ENCODE measurements at regions not wholly inside any gene's neighbourhood (a gene's known extent, or its start where the extent isn't known, plus 50 kb on each side); places are given as distances from the start of the nearest gene placed in this dataset.

DNA sequence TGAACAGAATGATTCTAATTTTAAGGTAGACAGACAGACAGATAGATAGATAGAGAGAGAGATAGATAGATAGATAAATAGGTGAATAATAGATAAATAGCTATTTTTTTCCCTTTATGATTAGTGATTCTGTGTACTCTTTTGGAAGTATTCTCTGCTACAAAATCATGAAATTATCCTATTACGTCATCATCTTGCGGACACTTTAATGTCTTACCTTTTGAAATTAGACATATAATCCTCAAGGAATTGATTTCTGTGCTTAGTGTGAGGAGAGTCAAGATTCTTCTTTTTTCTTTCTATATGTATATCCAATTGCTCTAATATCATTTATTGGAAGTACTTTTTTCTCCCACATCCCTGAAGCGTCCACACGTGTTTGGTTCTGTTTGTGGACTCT lies 215.2 kb downstream of the SCG2 start:
- Histone ChIP-seq H4K20me1 (ENCODE audit: control insufficient read depth, insufficient read depth, insufficient read length) (no peaks in the 10 kb centered on the region), H3K18ac (ENCODE audit: insufficient read length, low read depth, low read length) (no peak overlapping the region), H2BK120ac (ENCODE audit: low read depth, low read length, poor library complexity, severe bottlenecking) (no peak overlapping the region), H2BK5ac (ENCODE audit: insufficient read length, low read length) (no peak overlapping the region), H2BK12ac (ENCODE audit: insufficient read length, low read depth, low read length) (no peak overlapping the region), H3K9ac (ENCODE audit: extremely low read depth, insufficient read length, low read length) (no peak overlapping the region), H3T11ph (ENCODE audit: low read length) (no peak overlapping the region), H3K79me2 (ENCODE audit: insufficient read depth, low read length) (no peaks in the 10 kb centered on the region), H4K8ac (replicated peaks; ENCODE audit: insufficient read length, low read depth, low read length) (no peak overlapping the region), H2BK15ac (ENCODE audit: low read depth, low read length) (no peak overlapping the region), H3K4ac (ENCODE audit: low read depth, low read length) (no peak overlapping the region), H3K14ac (ENCODE audit: insufficient read depth, low read length) (no peak overlapping the region), H3K56ac (ENCODE audit: insufficient read length, low read depth, low read length) (no peak overlapping the region), H3K23ac (ENCODE audit: insufficient read length, low read depth, low read length) (no peak overlapping the region), H3K23me2 (ENCODE audit: insufficient read length, low read depth, low read length, poor library complexity, severe bottlenecking) (no peaks in the 10 kb centered on the region), H3K4me2 (ENCODE audit: insufficient read depth, insufficient read length, low read length) (no peak overlapping the region), H3K27me3 (ENCODE audit: insufficient read depth, low read length) (no peaks in the 10 kb centered on the region), H2BK20ac (ENCODE audit: low read depth, low read length, poor library complexity, severe bottlenecking) (no peak overlapping the region), H3K27ac (ENCODE audit: insufficient read length, low read depth, low read length) (no peak overlapping the region), H3K4me1 (ENCODE audit: insufficient read depth, low read length) (no peaks in the 10 kb centered on the region), H3K9me3 (ENCODE audit: control insufficient read depth, low read depth, low read length) (no peaks in the 10 kb centered on the region), H2AK5ac (ENCODE audit: insufficient read length, low read length) (no peak overlapping the region), H4K91ac (ENCODE audit: insufficient read length, low read depth, low read length) (no peak overlapping the region), H4K5ac (ENCODE audit: insufficient read length, low read depth, low read length) (no peak overlapping the region), H2AFZ (ENCODE audit: low read length) (no peak overlapping the region), H3K79me1 (ENCODE audit: insufficient read depth, low read depth, low read length, poor library complexity, severe bottlenecking) (no peaks in the 10 kb centered on the region)
- H3K4me1 Mint-ChIP-seq, result no peaks in the 10 kb centered on the region
- no CpG with 5 or more reads among the region's 4 CpGs for WGBS (ENCODE audit: extremely low coverage, insufficient read length, low lambda C conversion rate)
- peaks cover 0 to 1% of the 10 kb centered on the region in 2 experiments; a peak in 1 of 5 replicates for H3K9me3 Mint-ChIP-seq
- H3K36me3 Mint-ChIP-seq (ENCODE audit: insufficient read depth in 1 of 3, low read depth in 3 of 3), result no peaks in the 10 kb centered on the region; a peak in 2 of 7 replicates
- H3K27ac Mint-ChIP-seq, result no peak overlapping the region
- no peak overlapping the region for H3K4me3 Mint-ChIP-seq
- TF ChIP-seq, protein P1, sequence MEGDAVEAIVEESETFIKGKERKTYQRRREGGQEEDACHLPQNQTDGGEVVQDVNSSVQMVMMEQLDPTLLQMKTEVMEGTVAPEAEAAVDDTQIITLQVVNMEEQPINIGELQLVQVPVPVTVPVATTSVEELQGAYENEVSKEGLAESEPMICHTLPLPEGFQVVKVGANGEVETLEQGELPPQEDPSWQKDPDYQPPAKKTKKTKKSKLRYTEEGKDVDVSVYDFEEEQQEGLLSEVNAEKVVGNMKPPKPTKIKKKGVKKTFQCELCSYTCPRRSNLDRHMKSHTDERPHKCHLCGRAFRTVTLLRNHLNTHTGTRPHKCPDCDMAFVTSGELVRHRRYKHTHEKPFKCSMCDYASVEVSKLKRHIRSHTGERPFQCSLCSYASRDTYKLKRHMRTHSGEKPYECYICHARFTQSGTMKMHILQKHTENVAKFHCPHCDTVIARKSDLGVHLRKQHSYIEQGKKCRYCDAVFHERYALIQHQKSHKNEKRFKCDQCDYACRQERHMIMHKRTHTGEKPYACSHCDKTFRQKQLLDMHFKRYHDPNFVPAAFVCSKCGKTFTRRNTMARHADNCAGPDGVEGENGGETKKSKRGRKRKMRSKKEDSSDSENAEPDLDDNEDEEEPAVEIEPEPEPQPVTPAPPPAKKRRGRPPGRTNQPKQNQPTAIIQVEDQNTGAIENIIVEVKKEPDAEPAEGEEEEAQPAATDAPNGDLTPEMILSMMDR (conservative IDR thresholded peaks at IDR 0.05), result no peak
- no peaks in the 10 kb centered on the region for H3K27me3 Mint-ChIP-seq (ENCODE audit: low read depth)
- DNase-seq, result no peak

Data from H9 (cell line).